Parathyroid adenoma (tissue), 2 donors: ENCODE measurements at regions not wholly inside any gene's neighbourhood (a gene's known extent, or its start where the extent isn't known, plus 50 kb on each side); places are given as distances from the start of the nearest gene placed in this dataset.
"Not testable (repeated sequence)": the region's sequence is repeated elsewhere in the genome, so short reads cannot be mapped to it uniquely, and the experiment has no call there.

Source experiments
- H2AFZ ChIP-seq: fragments of 300-600 bp; sonication (generic); one replicate; pipeline ENCODE4 v1.7.0; 2017; ENCODE audit warnings: antibody characterized with exemption, mild to moderate bottlenecking
- H3K27ac ChIP-seq: fragments of 300-600 bp; sonication (generic); one replicate; pipeline ENCODE4 v1.7.0; 2017
- H3K27me3 ChIP-seq: fragments of 300-600 bp; sonication (generic); one replicate; pipeline ENCODE4 v1.7.0; 2017; ENCODE audit warnings: low read length; ENCODE audit not compliant: control insufficient read depth, insufficient read depth
- H3K36me3 ChIP-seq: fragments of 300-600 bp; sonication (generic); one replicate; pipeline ENCODE4 v1.7.0; 2017; ENCODE audit warnings: low read length; ENCODE audit not compliant: control insufficient read depth, insufficient read depth
- H3K4me1 ChIP-seq: fragments of 300-600 bp; sonication (generic); one replicate; pipeline ENCODE4 v1.7.0; 2017; ENCODE audit warnings: control low read depth
- H3K4me2 ChIP-seq: fragments of 300-600 bp; sonication (generic); one replicate; pipeline ENCODE4 v1.7.0; 2017; ENCODE audit warnings: low read length
- H3K4me3 ChIP-seq: fragments of 300-600 bp; sonication (generic); one replicate; pipeline ENCODE4 v1.7.0; 2017; ENCODE audit warnings: low read depth, low read length
- H3K79me2 ChIP-seq: fragments of 300-600 bp; sonication (generic); one replicate; pipeline ENCODE4 v1.7.0; 2017; ENCODE audit warnings: control low read depth
- H3K9ac ChIP-seq: fragments of 300-600 bp; sonication (generic); one replicate; pipeline ENCODE4 v1.7.0; 2017; ENCODE audit warnings: mild to moderate bottlenecking
- H3K9me3 ChIP-seq: fragments of 300-600 bp; sonication (generic); one replicate; pipeline ENCODE4 v1.7.0; 2017; ENCODE audit warnings: low read length; ENCODE audit not compliant: control insufficient read depth
- TF ChIP-seq, protein P1 (sequence below): fragments of 300-600 bp; sonication (generic); IDR thresholded peaks from one replicate; pipeline ENCODE4 v1.7.0; 2017; ENCODE audit warnings: antibody characterized with exemption, mild to moderate bottlenecking
- donor health status: primary hyperparathyroidism.

DNA sequence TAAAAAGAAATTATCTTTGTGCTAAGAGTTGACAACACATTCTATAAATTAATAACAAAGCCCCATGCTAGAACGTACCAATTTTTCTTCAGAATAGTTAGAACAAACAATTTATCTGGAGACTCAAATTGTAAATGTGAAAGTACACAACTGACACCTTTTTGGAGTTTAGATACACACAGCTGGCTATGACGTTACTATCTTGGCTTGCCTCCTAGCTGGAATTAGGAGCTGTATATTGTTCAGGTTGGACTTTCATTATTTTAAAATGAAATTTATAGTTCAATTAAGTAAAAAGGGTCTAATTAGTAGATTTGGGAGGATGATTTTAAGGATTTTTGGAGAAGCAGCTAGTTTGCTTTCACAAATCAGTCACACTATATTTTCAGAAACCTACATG, 393.9 kb upstream of the RIOK2 start:
- Histone ChIP-seq H3K9me3 (no peaks in the 10 kb centered on the region), H3K4me2 (no peak overlapping the region), H2AFZ (no peak overlapping the region), H3K27ac (no peak overlapping the region), H3K4me3 (no peak overlapping the region), H3K27me3 (no peaks in the 10 kb centered on the region), H3K4me1 (no peaks in the 10 kb centered on the region), H3K79me2 (no peaks in the 10 kb centered on the region), H3K9ac (no peak overlapping the region), H3K36me3 (no peaks in the 10 kb centered on the region)
- TF ChIP-seq, protein P1, sequence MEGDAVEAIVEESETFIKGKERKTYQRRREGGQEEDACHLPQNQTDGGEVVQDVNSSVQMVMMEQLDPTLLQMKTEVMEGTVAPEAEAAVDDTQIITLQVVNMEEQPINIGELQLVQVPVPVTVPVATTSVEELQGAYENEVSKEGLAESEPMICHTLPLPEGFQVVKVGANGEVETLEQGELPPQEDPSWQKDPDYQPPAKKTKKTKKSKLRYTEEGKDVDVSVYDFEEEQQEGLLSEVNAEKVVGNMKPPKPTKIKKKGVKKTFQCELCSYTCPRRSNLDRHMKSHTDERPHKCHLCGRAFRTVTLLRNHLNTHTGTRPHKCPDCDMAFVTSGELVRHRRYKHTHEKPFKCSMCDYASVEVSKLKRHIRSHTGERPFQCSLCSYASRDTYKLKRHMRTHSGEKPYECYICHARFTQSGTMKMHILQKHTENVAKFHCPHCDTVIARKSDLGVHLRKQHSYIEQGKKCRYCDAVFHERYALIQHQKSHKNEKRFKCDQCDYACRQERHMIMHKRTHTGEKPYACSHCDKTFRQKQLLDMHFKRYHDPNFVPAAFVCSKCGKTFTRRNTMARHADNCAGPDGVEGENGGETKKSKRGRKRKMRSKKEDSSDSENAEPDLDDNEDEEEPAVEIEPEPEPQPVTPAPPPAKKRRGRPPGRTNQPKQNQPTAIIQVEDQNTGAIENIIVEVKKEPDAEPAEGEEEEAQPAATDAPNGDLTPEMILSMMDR = no peak

GRCh38 chr5:97579977-97580376, 396.9 kb upstream of the RIOK2 start:
- not testable (repeated sequence) for H3K9me3 ChIP-seq, H3K36me3 ChIP-seq, H2AFZ ChIP-seq, H3K4me1 ChIP-seq, H3K79me2 ChIP-seq, H3K27me3 ChIP-seq, H3K4me3 ChIP-seq, H3K27ac ChIP-seq, H3K9ac ChIP-seq, H3K4me2 ChIP-seq

- no peak overlapping the region for H3K4me3 ChIP-seq
- no peaks in the 10 kb centered on the region for H3K9me3 ChIP-seq
- no peak overlapping the region for H3K27ac ChIP-seq
- no peak overlapping the region for H2AFZ ChIP-seq
- TF ChIP-seq, protein P1 = no peak
- H3K27me3 ChIP-seq = no peaks in the 10 kb centered on the region
- no peak overlapping the region for H3K4me2 ChIP-seq
- H3K9ac ChIP-seq = no peak overlapping the region
- H3K36me3 ChIP-seq = no peaks in the 10 kb centered on the region
- H3K4me1 ChIP-seq = no peaks in the 10 kb centered on the region
- no peaks in the 10 kb centered on the region for H3K79me2 ChIP-seq
Measured at GRCh38 chr5:97580746-97581145, 397.7 kb upstream of the RIOK2 start.

DNA sequence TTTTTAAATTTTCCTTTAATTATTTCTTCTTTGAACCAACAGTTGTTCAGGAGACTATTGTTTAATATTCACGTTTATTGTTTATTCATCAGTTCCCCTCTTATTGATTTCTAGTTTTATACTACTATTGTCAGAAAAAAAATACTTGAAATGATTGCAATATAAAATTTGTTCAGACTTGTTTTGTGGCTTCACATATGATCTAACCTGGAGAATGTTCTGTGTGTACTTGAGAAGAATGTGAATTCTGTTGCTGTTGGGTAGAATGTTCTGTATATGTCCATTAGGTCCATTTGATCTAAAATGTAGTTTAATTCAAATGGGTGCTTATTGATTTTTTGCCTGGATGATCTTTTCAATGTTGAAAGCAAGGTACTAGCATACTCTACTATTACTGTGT, 408.7 kb upstream of the RIOK2 start:
- Histone ChIP-seq H3K9me3 (no peaks in the 10 kb centered on the region), H3K79me2 (no peaks in the 10 kb centered on the region), H2AFZ (no peak overlapping the region), H3K27ac (no peak overlapping the region), H3K4me3 (no peak overlapping the region), H3K4me1 (no peaks in the 10 kb centered on the region), H3K36me3 (no peaks in the 10 kb centered on the region), H3K9ac (no peak overlapping the region), H3K27me3 (no peaks in the 10 kb centered on the region), H3K4me2 (no peak overlapping the region)
- TF ChIP-seq, protein P1 = no peak

- Histone ChIP-seq H3K4me1 (no peaks in the 10 kb centered on the region), H3K9me3 (no peaks in the 10 kb centered on the region), H3K9ac (no peak overlapping the region), H3K4me2 (no peak overlapping the region), H3K36me3 (no peaks in the 10 kb centered on the region), H2AFZ (no peak overlapping the region), H3K79me2 (no peaks in the 10 kb centered on the region), H3K27me3 (no peaks in the 10 kb centered on the region), H3K4me3 (no peak overlapping the region), H3K27ac (no peak overlapping the region)
- TF ChIP-seq, protein P1 = no peak
Measured at GRCh38 chr5:97600486-97600885, 417.4 kb upstream of the RIOK2 start.
